Ectodermal cell (in vitro differentiated cells): ENCODE measurements at regions not wholly inside any gene's neighbourhood (a gene's known extent, or its start where the extent isn't known, plus 50 kb on each side); places are given as distances from the start of the nearest gene placed in this dataset.

Experiments
- H3K27ac ChIP-seq: 2 replicates; pipeline ENCODE4 v1.7.0; 2013; ENCODE audit warnings: mild to moderate bottlenecking, low read depth, low read length; ENCODE audit not compliant: insufficient read depth, poor library complexity, severe bottlenecking
- H3K27me3 ChIP-seq: 2 replicates; pipeline ENCODE4 v1.7.0; 2013; ENCODE audit warnings: mild to moderate bottlenecking, low read length; ENCODE audit not compliant: insufficient read depth, control insufficient read depth, poor library complexity, severe bottlenecking
- H3K36me3 ChIP-seq: one replicate; pipeline ENCODE4 v1.7.0; 2013; ENCODE audit warnings: low read length; ENCODE audit not compliant: control insufficient read depth, insufficient read depth
- H3K4me1 ChIP-seq: one replicate; pipeline ENCODE4 v1.7.0; 2013; ENCODE audit warnings: low read length; ENCODE audit not compliant: control insufficient read depth, insufficient read depth
- H3K4me3 ChIP-seq: 2 replicates; pipeline ENCODE4 v1.7.0; 2013; ENCODE audit warnings: low read depth, low read length, control low read depth; ENCODE audit not compliant: insufficient read depth
- H3K9me3 ChIP-seq: 2 replicates; pipeline ENCODE4 v1.7.0; 2013; ENCODE audit warnings: mild to moderate bottlenecking, low read length, moderate library complexity; ENCODE audit not compliant: control insufficient read depth
- WGBS, 2 experiments: methylation state at CpG; one replicate each; pipeline ENCODE4 v1.1.7; 2013; ENCODE audit warnings: missing lambda C conversion rate in 2 of 2; 5-methylcytosine and 5-hydroxymethylcytosine counted together

- no peaks in the 10 kb centered on the region for H3K27me3 ChIP-seq
- 87 to 92% methylated on average over 3 of the region's 3 CpGs for WGBS, 2 experiments
- no peak overlapping the region for H3K4me3 ChIP-seq
- no peaks in the 10 kb centered on the region for H3K36me3 ChIP-seq
- no peaks in the 10 kb centered on the region for H3K9me3 ChIP-seq
- H3K27ac ChIP-seq, result no peak overlapping the region
- H3K4me1 ChIP-seq, result no peaks in the 10 kb centered on the region
Observed at GRCh38 chr6:156449569-156449968, 327.6 kb upstream of the ARID1B start.

GRCh38 chr6:156449128-156449527, 328.1 kb upstream of the ARID1B start:
- H3K4me3 ChIP-seq, result no peak overlapping the region
- no peaks in the 10 kb centered on the region for H3K27me3 ChIP-seq
- no peaks in the 10 kb centered on the region for H3K36me3 ChIP-seq
- no peak overlapping the region for H3K27ac ChIP-seq
- H3K4me1 ChIP-seq, result no peaks in the 10 kb centered on the region
- 96 to 98% methylated on average over 4 of the region's 4 CpGs for WGBS, 2 experiments
- H3K9me3 ChIP-seq, result no peaks in the 10 kb centered on the region

GRCh38 chr6:156448579-156448978, 328.6 kb upstream of the ARID1B start:
- H3K4me3 ChIP-seq, result no peak overlapping the region
- no peaks in the 10 kb centered on the region for H3K9me3 ChIP-seq
- H3K36me3 ChIP-seq, result no peaks in the 10 kb centered on the region
- H3K27me3 ChIP-seq, result no peaks in the 10 kb centered on the region
- no peak overlapping the region for H3K27ac ChIP-seq
- H3K4me1 ChIP-seq, result no peaks in the 10 kb centered on the region
- WGBS, 2 experiments, result 93% methylated on average over 1 of the region's 1 CpG

GRCh38 chr6:156440688-156441087, 336.5 kb upstream of the ARID1B start:
- Histone ChIP-seq H3K4me1 (no peaks in the 10 kb centered on the region), H3K9me3 (no peaks in the 10 kb centered on the region), H3K4me3 (no peak overlapping the region), H3K36me3 (no peaks in the 10 kb centered on the region), H3K27me3 (no peaks in the 10 kb centered on the region), H3K27ac (no peak overlapping the region)
- WGBS, 2 experiments, result 86 to 88% methylated on average over 2 of the region's 2 CpGs

GRCh38 chr6:156438350-156438923, 338.7 kb upstream of the ARID1B start:
- H3K4me3 ChIP-seq, result no peak overlapping the region
- H3K27ac ChIP-seq, result no peak overlapping the region
- H3K36me3 ChIP-seq, result no peaks in the 10 kb centered on the region
- no peaks in the 10 kb centered on the region for H3K9me3 ChIP-seq
- no peaks in the 10 kb centered on the region for H3K27me3 ChIP-seq
- H3K4me1 ChIP-seq, result no peaks in the 10 kb centered on the region
- WGBS, 2 experiments, result 93% methylated on average over 9 of the region's 10 CpGs

- WGBS, 2 experiments, result 90 to 91% methylated on average over 10 to 11 of the region's 11 CpGs
- H3K27ac ChIP-seq, result no peak overlapping the region
- H3K4me1 ChIP-seq, result no peaks in the 10 kb centered on the region
- no peaks in the 10 kb centered on the region for H3K9me3 ChIP-seq
- no peaks in the 10 kb centered on the region for H3K27me3 ChIP-seq
- no peaks in the 10 kb centered on the region for H3K36me3 ChIP-seq
- no peak overlapping the region for H3K4me3 ChIP-seq
Observed at GRCh38 chr6:156437121-156437879, 339.9 kb upstream of the ARID1B start.

- Histone ChIP-seq H3K27me3 (no peaks in the 10 kb centered on the region), H3K9me3 (no peaks in the 10 kb centered on the region), H3K4me1 (no peaks in the 10 kb centered on the region), H3K36me3 (no peaks in the 10 kb centered on the region), H3K27ac (no peak overlapping the region), H3K4me3 (no peak overlapping the region)
- WGBS, 2 experiments, result 100% methylated on average over 1 of the region's 2 CpGs
Observed at GRCh38 chr6:156434795-156435190, 342.4 kb upstream of the ARID1B start.

- no peaks in the 10 kb centered on the region for H3K4me1 ChIP-seq
- no peaks in the 10 kb centered on the region for H3K27me3 ChIP-seq
- H3K9me3 ChIP-seq, result no peaks in the 10 kb centered on the region
- H3K27ac ChIP-seq, result no peak overlapping the region
- WGBS, 2 experiments, result 95 to 97% methylated on average over 3 to 5 of the region's 5 CpGs
- no peak overlapping the region for H3K4me3 ChIP-seq
- H3K36me3 ChIP-seq, result no peaks in the 10 kb centered on the region
Observed at GRCh38 chr6:156434049-156434794, 343.0 kb upstream of the ARID1B start.

GRCh38 chr6:156432543-156432942, 344.6 kb upstream of the ARID1B start:
- no peak overlapping the region for H3K27ac ChIP-seq
- H3K4me3 ChIP-seq, result no peak overlapping the region
- no peaks in the 10 kb centered on the region for H3K9me3 ChIP-seq
- no peaks in the 10 kb centered on the region for H3K4me1 ChIP-seq
- H3K36me3 ChIP-seq, result no peaks in the 10 kb centered on the region
- H3K27me3 ChIP-seq, result no peaks in the 10 kb centered on the region
- WGBS, 2 experiments, result 92 to 96% methylated on average over 3 of the region's 3 CpGs

- Histone ChIP-seq H3K36me3 (no peaks in the 10 kb centered on the region), H3K4me1 (no peaks in the 10 kb centered on the region), H3K27ac (no peak overlapping the region), H3K4me3 (no peak overlapping the region), H3K9me3 (no peaks in the 10 kb centered on the region), H3K27me3 (no peaks in the 10 kb centered on the region)
- 49 to 67% methylated on average over 2 to 3 of the region's 3 CpGs for WGBS, 2 experiments
Observed at GRCh38 chr6:156430386-156430785, 346.8 kb upstream of the ARID1B start.
